SU-DHL-6 (cell line): ENCODE measurements at regions not wholly inside any gene's neighbourhood (a gene's known extent, or its start where the extent isn't known, plus 50 kb on each side); places are given as distances from the start of the nearest gene placed in this dataset.

Experiments used
- H2AFZ ChIP-seq: fragments of 200-600 bp; sonication (generic); 2 replicates; pipeline ENCODE4 v1.6.1; 2014; ENCODE audit warnings: low read depth, mild to moderate bottlenecking, moderate library complexity, mixed read lengths, antibody characterized with exemption, low read length; ENCODE audit not compliant: severe bottlenecking
- H3F3A ChIP-seq: fragments of 200-600 bp; shearing (Covaris generic); 2 replicates; pipeline ENCODE4 v1.6.0; 2016; ENCODE audit warnings: antibody characterized with exemption, mild to moderate bottlenecking; ENCODE audit not compliant: insufficient read depth
- H3K27ac ChIP-seq: fragments of 200-600 bp; sonication (generic); 2 replicates; pipeline ENCODE4 v1.5.1; 2016; ENCODE audit warnings: low read depth, mild to moderate bottlenecking, low read length, moderate library complexity, mixed read lengths
- H3K27me3 ChIP-seq: fragments of 200-600 bp; sonication (generic), shearing (Covaris generic); 2 replicates; pipeline ENCODE4 v1.6.0; 2014; ENCODE audit warnings: mild to moderate bottlenecking, low read length
- H3K36me3 ChIP-seq: fragments of 200-600 bp; sonication (generic); 2 replicates; pipeline ENCODE4 v1.6.1; 2014; ENCODE audit warnings: mild to moderate bottlenecking, low read length, mixed read lengths
- H3K4me2 ChIP-seq: fragments of 300-600, 200-600 bp; shearing (Covaris generic), sonication (generic); 2 replicates; pipeline ENCODE4 v1.6.0; 2014; ENCODE audit warnings: low read length, low read depth, mild to moderate bottlenecking; ENCODE audit not compliant: poor library complexity, severe bottlenecking
- H3K4me3 ChIP-seq: fragments of 200-600 bp; sonication (generic); 2 replicates; pipeline ENCODE4 v1.5.1; 2014; ENCODE audit warnings: antibody characterized with exemption, low read length, mild to moderate bottlenecking, mixed read lengths; ENCODE audit not compliant: insufficient read depth, poor library complexity, severe bottlenecking
- H3K79me2 ChIP-seq: fragments of 200-600 bp; sonication (generic); 2 replicates; pipeline ENCODE4 v1.6.1; 2014; ENCODE audit warnings: mild to moderate bottlenecking, low read length, moderate library complexity; ENCODE audit not compliant: insufficient read depth
- H3K9ac ChIP-seq: fragments of 200-600 bp; sonication (generic); 2 replicates; pipeline ENCODE4 v1.7.0; 2014; ENCODE audit warnings: mild to moderate bottlenecking, low read length
- H3K9me2 ChIP-seq: fragments of 200-600 bp; sonication (generic); replicated peaks from 2 replicates; pipeline ENCODE4 v1.6.1; 2014; ENCODE audit warnings: low read length; ENCODE audit not compliant: insufficient read depth
- H3K9me3 ChIP-seq: fragments of 200-600 bp; sonication (generic); 2 replicates; pipeline ENCODE4 v1.6.1; 2014; ENCODE audit warnings: low read length, mixed read lengths; ENCODE audit not compliant: insufficient read depth
- H4K20me1 ChIP-seq: fragments of 200-600 bp; sonication (generic); 2 replicates; pipeline ENCODE4 v1.6.1; 2014; ENCODE audit warnings: low read depth, mild to moderate bottlenecking, antibody characterized with exemption, low read length, moderate library complexity, mixed read lengths
- EZH2phosphoT487 ChIP-seq: fragments of 200-600 bp; sonication (generic), shearing (Covaris generic); conservative IDR thresholded peaks from 2 replicates; pipeline ENCODE4 v1.6.1; 2018; ENCODE audit warnings: mild to moderate bottlenecking, antibody characterized with exemption, low read length, moderate library complexity, mixed read lengths
- TF ChIP-seq, protein P1 (sequence below): fragments of 200-600 bp; sonication (generic); IDR thresholded peaks from one replicate; pipeline ENCODE4 v1.5.1; 2017; ENCODE audit warnings: antibody characterized with exemption, mild to moderate bottlenecking, low read length, moderate library complexity; ENCODE audit not compliant: insufficient read depth, poor library complexity, severe bottlenecking

DNA sequence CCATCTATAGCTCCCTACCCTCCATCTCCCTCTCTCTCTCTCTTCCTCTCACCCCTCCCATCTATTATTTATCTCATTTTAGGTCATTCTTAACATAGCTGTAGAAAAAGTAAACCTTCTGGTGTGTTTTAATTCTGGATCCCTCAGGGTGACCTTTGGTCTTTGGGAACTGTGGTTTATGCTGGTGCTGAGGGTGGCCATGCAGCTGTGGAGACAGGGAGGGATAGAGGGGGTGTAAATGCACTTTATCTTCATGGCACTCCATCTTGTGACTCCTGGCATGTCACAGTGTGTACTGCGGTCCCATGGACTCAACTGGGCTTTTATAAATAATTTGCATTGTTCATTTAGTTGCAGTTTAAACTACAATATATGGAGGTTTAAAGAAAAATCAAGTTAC is 50.2 kb upstream of the RUNX1 start:
- Histone ChIP-seq H3K27me3 (no peaks in the 10 kb centered on the region), H3K4me3 (no peak overlapping the region), H4K20me1 (no peaks in the 10 kb centered on the region), H3K36me3 (no peaks in the 10 kb centered on the region), H3K9ac (no peak overlapping the region), H3K27ac (no peak overlapping the region), H2AFZ (no peak overlapping the region), H3K9me3 (no peaks in the 10 kb centered on the region), H3K4me2 (no peak overlapping the region), H3K9me2 (no peaks in the 10 kb centered on the region), H3K79me2 (no peaks in the 10 kb centered on the region), H3F3A (peaks cover 5% of the 10 kb centered on the region; the same call in 1 of the 2 replicates)
- TF ChIP-seq EZH2phosphoT487, result no peak
- TF ChIP-seq, protein P1, sequence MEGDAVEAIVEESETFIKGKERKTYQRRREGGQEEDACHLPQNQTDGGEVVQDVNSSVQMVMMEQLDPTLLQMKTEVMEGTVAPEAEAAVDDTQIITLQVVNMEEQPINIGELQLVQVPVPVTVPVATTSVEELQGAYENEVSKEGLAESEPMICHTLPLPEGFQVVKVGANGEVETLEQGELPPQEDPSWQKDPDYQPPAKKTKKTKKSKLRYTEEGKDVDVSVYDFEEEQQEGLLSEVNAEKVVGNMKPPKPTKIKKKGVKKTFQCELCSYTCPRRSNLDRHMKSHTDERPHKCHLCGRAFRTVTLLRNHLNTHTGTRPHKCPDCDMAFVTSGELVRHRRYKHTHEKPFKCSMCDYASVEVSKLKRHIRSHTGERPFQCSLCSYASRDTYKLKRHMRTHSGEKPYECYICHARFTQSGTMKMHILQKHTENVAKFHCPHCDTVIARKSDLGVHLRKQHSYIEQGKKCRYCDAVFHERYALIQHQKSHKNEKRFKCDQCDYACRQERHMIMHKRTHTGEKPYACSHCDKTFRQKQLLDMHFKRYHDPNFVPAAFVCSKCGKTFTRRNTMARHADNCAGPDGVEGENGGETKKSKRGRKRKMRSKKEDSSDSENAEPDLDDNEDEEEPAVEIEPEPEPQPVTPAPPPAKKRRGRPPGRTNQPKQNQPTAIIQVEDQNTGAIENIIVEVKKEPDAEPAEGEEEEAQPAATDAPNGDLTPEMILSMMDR, result no peak
